NCI-H774 (cell line): ENCODE measurements at regions not wholly inside any gene's neighbourhood (a gene's known extent, or its start where the extent isn't known, plus 50 kb on each side); places are given as distances from the start of the nearest gene placed in this dataset.

Source experiments
- DNase-seq: peaks from one replicate; lab custom pipeline; 2025; lab: John Stamatoyannopoulos, UW

GRCh38 chr1:29836651-29837646, 600.6 kb downstream of the PTPRU start:
- no peak for DNase-seq

DNA sequence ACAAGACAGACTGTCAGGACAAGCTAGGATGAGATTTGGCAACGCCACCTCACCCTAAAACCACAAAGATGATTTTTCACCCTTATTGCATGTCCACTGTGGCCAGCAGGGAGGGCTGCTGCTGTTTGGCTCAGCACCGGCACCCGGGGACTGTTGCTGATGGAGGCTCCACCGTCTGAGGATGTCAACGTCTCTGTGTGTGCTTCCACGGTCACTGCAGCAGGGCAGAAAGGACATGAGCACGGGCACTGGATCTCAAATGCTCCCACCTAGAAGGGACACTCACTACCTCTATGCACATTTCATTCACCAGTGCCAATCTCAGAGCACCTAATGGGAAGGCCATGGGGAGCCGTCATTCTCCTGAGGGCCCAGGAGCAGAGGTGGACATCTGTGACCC, 599.6 kb downstream of the PTPRU start:
- no peak for DNase-seq

GRCh38 chr1:29835406-29835805, 599.1 kb downstream of the PTPRU start:
- no peak for DNase-seq

DNA sequence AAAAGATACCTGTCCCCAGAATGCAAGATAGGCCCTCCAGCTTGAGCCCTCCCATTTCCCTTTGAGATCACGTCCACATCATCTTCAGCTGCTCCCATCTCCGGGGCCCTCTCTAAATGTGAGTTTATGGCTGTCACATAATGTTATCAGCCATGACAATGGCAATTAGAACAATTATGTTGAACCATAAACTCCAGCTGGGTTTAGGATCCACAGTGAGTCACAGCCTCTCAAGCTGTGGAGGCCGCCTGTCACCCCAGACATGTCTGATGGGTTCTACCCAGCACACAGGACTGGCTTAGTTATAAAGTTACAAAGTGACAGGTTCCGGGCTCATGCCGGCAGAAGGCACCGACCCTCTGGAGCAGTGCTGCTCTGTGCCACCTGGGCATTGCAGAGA, 597.3 kb downstream of the PTPRU start:
- no peak for DNase-seq

- DNase-seq, result no peak
Observed at GRCh38 chr1:29832936-29833335, 596.6 kb downstream of the PTPRU start.

GRCh38 chr1:29832471-29832870, 596.1 kb downstream of the PTPRU start:
- DNase-seq, result no peak

DNA sequence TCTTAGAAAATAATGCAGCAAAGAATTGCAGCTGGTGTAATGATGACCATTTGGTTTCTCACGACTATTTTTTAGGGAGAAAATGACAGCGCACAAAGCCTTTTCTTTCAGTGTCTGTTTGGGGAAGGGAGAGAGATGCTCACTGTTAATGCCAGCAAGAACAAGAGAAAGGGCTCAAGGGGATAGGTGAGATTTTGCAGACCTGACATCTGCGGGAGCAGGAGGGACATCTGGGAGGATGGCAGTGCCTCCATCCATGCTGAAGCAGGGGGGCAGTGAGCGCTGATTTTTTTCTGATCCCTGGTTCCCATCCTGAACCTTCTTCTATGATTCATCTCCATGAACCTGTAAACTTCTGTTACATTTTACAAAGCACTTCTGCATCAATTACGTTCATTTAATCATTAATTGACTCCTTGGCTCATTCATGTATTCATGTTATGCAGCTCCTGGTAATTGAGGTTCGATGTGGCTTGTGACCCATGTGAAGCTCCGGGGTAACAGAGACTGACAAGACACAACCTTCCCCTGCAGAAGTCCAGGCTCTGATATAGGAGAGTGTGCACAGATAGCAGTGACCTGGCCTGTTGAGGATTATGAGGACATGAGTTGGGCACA, 595.3 kb downstream of the PTPRU start:
- DNase-seq, result no peak

- no peak for DNase-seq
Observed at GRCh38 chr1:29830916-29831315, 594.6 kb downstream of the PTPRU start.

DNA sequence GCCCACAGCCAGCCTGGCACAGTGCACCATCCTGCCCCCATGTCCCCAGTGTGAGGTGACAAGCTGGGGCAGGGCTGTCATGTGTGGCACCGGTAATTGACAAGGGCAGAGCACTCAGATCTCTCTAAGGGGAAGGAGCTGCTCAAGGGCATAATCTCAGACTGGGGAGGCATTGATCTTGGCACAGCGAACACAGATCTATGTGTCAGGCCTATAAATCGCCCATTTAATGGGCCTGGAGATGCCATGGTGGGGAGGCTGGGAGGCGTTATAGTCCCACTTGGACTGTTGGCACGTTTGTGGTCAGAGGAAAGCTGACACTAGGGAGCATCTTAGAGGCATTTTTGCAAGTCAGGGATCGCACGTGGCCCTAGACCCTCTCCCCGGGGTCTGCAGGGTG, 594.1 kb downstream of the PTPRU start:
- no peak for DNase-seq

DNA sequence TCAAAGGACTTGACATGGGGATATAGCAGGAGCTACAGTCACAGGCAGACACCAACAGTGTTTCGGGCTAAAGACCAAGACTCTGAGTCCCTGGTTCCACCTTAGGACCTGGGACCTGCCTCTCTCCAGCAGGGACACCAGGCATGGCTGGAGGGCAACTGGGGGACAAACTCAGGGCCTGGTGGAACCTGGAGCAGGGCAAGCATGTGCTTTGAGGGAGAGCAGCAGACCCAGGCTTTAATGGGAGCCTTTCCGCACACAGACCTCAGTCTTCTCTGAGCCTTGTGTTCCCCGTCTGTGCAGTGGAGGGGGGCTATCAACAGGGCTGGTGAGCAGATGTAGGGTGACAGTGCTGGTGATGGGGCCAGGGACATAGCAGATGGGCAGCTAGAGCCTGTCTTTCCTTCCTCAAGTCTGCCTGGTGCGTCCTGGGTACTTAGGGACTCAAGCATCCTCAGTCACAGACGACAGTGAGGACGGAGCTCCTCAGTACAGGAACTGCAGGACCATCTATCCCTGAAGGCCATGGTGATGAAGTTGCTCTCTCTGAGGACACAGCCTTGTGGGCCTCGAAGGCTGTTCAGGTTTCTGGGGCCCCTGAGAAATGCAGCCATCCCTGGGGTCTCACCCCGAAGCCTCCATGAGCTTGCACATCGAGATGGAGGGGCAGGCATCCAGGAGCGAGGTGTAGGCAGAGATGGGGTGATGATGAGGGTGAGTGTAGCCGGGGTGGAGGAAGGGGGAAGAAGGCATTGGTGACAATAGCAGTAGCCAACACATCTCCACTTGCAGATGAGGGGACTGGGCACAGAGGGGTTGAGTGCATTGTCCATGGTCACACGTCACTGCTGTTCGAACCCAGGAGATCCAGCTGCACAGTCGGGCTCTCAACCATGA, 593.4 kb downstream of the PTPRU start:
- no peak for DNase-seq

DNA sequence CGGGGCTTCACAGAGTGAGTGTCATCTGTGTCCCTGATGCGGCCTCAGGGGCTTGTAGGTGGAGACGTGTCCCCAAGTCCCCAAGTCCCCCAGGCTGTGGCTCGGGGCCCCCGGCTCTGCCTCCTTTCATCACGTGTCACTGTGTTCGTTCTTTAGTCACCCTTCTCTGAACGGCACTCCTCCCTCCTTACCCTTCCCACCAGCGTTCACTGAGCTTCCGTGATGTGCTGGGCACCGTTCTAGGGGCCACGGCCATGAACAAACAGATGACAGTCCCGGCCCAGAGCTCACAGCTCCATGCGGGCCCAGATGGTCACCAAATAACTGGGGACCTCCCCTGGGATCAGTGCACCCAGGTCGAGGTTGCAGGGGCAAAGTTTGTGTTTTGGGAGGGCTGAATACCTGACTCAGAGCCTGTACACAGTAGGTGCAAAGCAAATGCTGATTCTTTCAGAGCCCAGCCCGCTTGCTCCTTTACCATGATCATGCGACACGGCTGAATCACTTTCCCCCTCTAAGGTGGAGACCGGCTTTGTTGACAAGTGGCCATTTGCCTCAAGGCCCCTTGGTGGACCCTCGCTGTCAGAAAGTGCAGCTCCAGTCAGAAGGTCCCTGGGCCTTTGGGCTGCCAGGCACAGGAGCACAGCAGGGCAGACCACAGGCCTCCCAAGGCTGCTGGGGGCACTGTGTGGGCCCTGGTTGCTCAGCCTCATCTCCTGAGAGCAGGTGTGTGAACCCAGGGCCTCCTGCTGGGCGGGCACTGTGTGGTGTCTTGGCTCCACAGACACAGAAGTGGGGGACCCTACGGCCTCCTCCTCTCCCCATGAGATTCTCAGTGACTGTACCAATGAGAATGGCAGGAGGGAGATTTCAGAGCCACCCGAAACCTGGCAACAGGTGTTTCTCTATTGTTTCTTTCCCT, 592.5 kb downstream of the PTPRU start:
- DNase-seq, result no peak

DNA sequence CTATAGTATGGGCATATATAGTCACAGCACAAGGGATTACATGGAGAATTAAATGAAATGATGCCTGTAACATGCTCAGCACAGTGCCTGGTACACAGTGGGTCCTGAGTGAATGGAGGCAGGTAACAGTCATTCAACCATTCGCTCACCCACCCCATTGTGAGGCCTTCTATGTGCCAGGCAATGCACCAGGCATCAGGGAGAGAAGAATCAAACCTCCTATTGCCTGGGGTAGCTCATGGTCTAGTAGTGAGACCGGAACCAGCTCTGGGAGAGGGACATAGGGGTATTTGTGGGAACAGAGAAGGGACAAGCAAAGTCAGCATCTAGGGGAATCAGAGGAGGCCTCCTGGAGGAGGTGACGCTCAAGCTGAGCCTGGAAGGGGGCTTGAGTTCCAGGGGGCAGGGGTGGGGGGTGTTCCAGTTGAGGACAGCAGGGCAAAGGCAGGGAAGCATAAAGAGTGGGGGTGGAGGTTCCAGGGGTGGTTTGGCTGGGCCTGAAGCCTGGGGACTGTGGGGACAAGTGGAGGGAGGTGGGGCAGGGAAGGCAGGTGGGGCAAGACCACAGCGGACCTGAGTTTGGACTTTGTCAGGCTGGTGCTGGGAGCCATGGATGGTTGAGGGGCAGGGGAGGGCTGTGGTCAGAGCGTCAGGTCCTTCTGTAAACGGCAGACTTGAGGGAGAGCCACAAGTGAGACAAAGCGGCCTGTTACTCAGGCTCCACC, 591.6 kb downstream of the PTPRU start:
- no peak for DNase-seq

- DNase-seq, result no peak
Observed at GRCh38 chr1:29827237-29827750, 591.0 kb downstream of the PTPRU start.

- no peak for DNase-seq
Observed at GRCh38 chr1:29826646-29827045, 590.3 kb downstream of the PTPRU start.

DNA sequence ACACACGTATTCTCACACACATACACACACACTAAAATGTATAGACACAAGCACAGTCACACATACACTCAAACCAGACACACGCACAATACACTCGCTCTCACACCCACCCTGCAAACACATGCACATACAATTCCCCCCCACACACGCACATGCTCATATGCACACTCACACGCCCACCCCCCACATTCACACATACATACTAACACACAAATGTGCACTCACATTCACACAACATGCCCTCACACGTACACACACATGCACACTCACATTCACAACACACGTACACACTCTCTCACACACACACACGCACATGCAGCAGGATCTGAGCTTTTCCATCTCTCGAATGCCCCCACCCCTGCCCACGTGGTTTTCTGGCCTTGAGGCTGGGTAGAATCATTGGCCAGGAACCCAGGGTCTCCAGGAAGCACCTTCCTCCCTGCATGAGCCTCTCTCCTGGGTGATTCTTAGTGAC, 589.7 kb downstream of the PTPRU start:
- no peak for DNase-seq

DNA sequence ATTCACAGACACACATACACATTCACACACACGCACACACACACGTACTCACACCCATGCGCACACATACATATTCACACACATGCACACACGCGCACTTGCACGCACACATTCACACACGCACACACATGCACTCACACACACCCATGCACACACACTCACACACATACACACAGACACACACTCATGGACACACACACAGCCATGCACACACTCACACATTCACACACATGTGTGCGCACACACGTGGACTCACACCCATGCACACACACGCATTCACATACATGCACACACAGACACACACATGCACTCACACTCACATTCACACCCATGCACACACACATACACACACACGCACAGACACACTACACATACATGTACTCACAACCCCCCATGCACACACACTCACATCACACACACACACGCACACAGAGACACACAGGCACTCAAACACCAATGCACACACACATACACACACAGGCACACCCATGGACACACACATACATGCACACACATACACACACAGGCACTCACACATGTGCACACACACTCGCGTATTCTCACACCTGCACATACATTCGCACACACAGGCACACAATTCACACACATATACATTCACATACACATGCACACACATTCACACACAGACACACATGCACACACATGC, 589.1 kb downstream of the PTPRU start:
- no peak for DNase-seq

GRCh38 chr1:29824511-29825273, 588.4 kb downstream of the PTPRU start:
- no peak for DNase-seq

DNA sequence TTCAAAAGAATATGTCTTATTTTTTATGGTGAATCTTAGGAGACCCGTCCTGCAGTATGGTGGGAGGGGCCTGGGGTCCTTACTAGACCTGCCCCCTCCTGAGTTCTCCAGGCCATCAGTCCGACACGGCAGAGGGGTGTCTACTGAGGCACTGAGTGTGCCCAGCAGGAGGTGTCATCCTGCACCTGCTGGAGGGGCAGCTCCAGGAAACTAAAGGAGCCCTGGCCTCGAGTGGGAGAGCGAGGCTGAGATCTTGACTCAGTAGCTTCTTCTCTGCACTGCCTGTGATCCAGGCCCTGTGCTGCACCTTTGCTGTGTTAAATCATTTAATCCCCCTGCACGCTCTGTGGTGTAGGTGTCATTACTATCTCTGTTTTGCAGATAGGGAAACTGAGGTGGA, 587.7 kb downstream of the PTPRU start:
- no peak for DNase-seq

DNA sequence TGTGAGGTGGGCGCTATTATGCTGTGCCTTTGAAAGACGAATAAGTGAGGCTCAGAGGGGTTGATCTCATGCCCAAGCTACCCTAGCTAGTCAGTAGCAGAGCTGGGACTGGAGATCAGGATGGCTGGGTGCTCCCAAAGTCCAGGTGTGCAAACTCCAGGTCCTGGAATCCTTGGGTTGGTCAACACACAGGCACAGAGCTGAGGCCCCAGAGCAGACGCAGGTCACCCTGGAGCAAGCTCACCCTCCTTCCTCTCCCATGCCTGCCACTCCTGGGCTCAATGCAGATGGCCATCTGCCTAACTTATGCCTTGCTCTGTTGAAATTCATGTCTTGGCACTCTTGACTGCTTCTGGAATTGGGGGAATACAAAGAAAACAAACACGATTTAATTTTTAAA, 587.2 kb downstream of the PTPRU start:
- DNase-seq, result no peak
